ENCODE measurements at regions not wholly inside any gene's neighbourhood (a gene's known extent, or its start where the extent isn't known, plus 50 kb on each side); places are given as distances from the start of the nearest gene placed in this dataset.

GRCh38 chr12:65597527-65597926 lies 226.8 kb upstream of the HMGA2 start:
- Histone ChIP-seq H3K27ac (no peak overlapping the region), H3K9me3 (no peaks in the 10 kb centered on the region), H3K36me3 (no peaks in the 10 kb centered on the region), H3K4me3 (no peak overlapping the region), H3K9ac (ENCODE audit: low read depth in 2 of 2, low read length in 2 of 2) (no peak overlapping the region), H3K4me1 (peaks cover 7% of the 10 kb centered on the region), H3K27me3 (no peaks in the 10 kb centered on the region)
- no peak for TF ChIP-seq CTCF (IDR thresholded peaks at IDR 0.05)
- DNase-seq, result no peak
- intact Hi-C loops (cut with DNase I), result no loop called here

- Histone ChIP-seq H3K4me1 (peaks cover 7% of the 10 kb centered on the region), H3K9ac (ENCODE audit: low read depth in 2 of 2, low read length in 2 of 2) (no peak overlapping the region), H3K27ac (no peak overlapping the region), H3K36me3 (no peaks in the 10 kb centered on the region), H3K4me3 (no peak overlapping the region), H3K27me3 (no peaks in the 10 kb centered on the region), H3K9me3 (no peaks in the 10 kb centered on the region)
- DNase-seq, result no peak
- TF ChIP-seq CTCF (IDR thresholded peaks at IDR 0.05), result no peak
- intact Hi-C loops (cut with DNase I), result no loop called here
These were observed 225.6 kb upstream of the HMGA2 start for GRCh38 chr12:65598688-65599087.

GRCh38 chr12:65602253-65602609 lies 222.1 kb upstream of the HMGA2 start:
- H3K27ac ChIP-seq, result no peak overlapping the region
- H3K4me1 ChIP-seq, result peaks cover 7% of the 10 kb centered on the region
- no peaks in the 10 kb centered on the region for H3K36me3 ChIP-seq
- no peak for TF ChIP-seq CTCF (IDR thresholded peaks at IDR 0.05)
- no peak for DNase-seq
- H3K27me3 ChIP-seq, result no peaks in the 10 kb centered on the region
- H3K9me3 ChIP-seq, result no peaks in the 10 kb centered on the region
- intact Hi-C loops (cut with DNase I), result loop anchor here (10.0 kb wide), 2 partner anchors 63 to 383 kb away; no protein-coding TSS in a partner anchor
- peak overlapping the region in 1 of 2 donors; percentile 15 for H3K9ac ChIP-seq (ENCODE audit: low read depth in 2 of 2, low read length in 2 of 2)
- H3K4me3 ChIP-seq, result no peak overlapping the region

GRCh38 chr12:65602610-65603295 lies 221.5 kb upstream of the HMGA2 start:
- H3K27ac ChIP-seq, result no peak overlapping the region
- no peaks in the 10 kb centered on the region for H3K36me3 ChIP-seq
- H3K9me3 ChIP-seq, result no peaks in the 10 kb centered on the region
- H3K4me3 ChIP-seq, result no peak overlapping the region
- no peaks in the 10 kb centered on the region for H3K27me3 ChIP-seq
- DNase-seq, result peak; percentile 87
- intact Hi-C loops (cut with DNase I), result loop anchor here (10.0 kb wide), 2 partner anchors 62 to 382 kb away; no protein-coding TSS in a partner anchor
- peak; percentile 48 for TF ChIP-seq CTCF (IDR thresholded peaks at IDR 0.05)
- H3K4me1 ChIP-seq, result peaks cover 7% of the 10 kb centered on the region
- no peak overlapping the region for H3K9ac ChIP-seq (ENCODE audit: low read depth in 2 of 2, low read length in 2 of 2)

DNA sequence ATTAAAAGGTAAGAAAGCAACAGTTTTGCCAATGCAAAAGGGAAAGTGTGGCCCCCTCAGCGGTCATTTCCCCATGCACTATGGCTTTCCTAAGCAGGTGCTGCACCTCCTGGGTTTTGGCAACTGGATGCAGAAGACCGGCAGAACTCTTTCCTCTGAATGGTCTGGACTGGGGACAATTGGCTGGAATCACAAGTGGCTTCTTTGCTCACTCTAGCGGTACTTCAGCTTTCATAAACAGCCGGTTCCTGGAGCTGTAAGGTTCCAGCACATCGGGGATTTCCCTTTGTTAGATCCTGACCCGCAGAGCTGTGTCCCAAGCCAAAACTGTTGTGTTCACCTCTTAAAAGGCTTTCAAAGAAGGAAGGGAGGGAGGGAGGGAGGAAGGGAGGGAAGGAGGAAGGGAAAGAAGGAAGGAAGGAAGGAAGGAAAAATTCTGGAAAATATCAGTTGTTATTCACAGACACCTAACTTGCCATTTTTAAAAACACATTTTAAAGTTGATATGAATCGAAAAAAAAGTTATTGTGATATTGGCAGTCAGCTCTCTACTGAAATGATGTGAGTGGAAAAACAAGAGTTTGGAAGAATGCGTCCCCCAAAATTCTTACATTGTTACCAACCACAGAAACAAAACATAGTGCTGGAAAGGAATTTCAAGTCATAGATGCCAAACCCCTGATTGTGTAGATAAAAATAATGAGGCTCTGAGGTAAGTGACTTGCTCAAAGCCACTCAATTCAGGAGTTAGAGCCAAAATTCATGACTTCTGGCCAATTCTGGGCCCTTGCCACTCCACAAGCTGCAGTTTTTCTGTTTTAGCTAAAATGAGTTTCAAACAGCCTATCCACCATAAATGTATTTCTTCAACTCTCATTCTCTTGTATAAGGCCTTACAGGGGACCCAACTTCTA lies 220.6 kb upstream of the HMGA2 start:
- intact Hi-C loops (cut with DNase I), result loop anchor here (10.0 kb wide), 2 partner anchors 61 to 381 kb away; no protein-coding TSS in a partner anchor
- Histone ChIP-seq H3K36me3 (no peaks in the 10 kb centered on the region), H3K27me3 (no peaks in the 10 kb centered on the region), H3K9me3 (no peaks in the 10 kb centered on the region), H3K9ac (ENCODE audit: low read depth in 2 of 2, low read length in 2 of 2) (no peak overlapping the region), H3K27ac (peak overlapping the region; percentile 31), H3K4me3 (no peak overlapping the region), H3K4me1 (peaks cover 7% of the 10 kb centered on the region)
- no peak for TF ChIP-seq CTCF (IDR thresholded peaks at IDR 0.05)
- peak; percentile 51 for DNase-seq
